HG03103 (cell line): ENCODE measurements at regions not wholly inside any gene's neighbourhood (a gene's known extent, or its start where the extent isn't known, plus 50 kb on each side); places are given as distances from the start of the nearest gene placed in this dataset.

Experiments
- ATAC-seq: cut with Tn5 transposase; IDR thresholded peaks from one replicate; pipeline ENCODE4 v1.9.1; 2021; ENCODE audit warnings: low read depth; ENCODE audit not compliant: unreplicated experiment

GRCh38 chr17:14838567-14838966 lies 426.6 kb downstream of the PMP22 start:
- no peak for ATAC-seq

DNA sequence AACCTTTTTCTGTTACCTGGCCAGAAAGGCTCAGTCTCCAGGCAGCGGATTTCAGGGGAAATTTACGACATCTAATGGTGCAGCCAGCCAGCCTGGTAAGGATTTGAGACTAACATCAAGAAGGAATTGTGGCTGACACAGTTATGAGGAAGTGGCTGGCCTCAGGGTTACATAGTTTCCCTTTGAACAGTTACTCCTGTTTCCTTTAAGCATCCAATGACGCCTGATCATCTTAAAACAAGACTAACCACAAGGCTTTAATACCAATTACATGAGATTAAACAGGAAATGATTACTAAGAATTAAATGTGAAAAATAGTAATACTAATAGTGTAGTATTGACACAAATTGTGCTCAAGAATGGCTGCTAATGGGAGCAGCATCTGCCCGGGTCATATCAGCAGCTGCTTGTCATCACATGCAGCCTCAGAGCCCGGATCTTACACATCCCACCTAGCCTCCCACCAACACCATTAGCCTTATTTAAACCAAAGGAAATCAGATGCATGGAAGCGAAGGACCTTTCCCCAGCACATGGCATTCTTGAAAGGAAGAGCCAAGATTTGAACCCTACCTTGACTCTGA lies 431.8 kb downstream of the PMP22 start:
- no peak for ATAC-seq

DNA sequence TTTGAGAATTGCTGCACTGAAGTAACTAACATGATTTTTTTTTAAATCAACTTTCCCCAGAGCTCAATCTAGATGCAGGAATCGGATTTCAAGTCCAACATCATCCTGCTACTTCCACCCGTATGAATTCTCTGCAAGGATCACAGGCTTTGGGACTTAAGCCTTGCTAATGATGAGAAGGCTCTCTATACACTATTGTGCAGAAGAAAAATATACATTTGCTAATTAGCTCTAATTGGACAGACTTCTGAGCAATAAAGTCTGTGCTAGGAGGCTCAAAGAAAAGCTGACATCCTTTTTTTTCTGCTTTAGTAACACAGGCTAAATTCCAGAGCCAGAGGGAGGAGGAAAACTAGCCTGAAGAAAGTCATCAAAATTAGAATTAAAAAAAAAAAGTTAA lies 433.6 kb downstream of the PMP22 start:
- ATAC-seq: no peak

- no peak for ATAC-seq
These were observed 437.7 kb downstream of the PMP22 start for GRCh38 chr17:14827396-14827919.

DNA sequence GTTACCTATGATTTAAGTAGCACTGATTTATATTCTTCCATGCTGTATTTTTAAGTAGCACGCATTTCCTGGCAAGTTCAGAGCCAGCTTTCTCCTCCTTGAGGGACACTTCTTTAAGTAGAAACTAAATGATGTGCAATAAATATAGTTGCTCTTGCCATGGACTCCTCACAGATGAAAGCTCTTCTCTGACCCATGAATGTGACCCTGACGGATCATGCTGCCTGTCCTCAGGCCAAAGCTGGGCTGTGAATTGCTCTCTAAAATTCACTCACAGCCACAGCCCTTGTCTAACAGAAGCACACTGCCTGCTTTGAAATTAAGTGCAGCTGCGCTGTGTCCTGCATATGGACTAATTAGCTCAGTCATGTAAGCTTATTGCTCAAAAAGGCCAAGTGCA lies 438.8 kb downstream of the PMP22 start:
- no peak for ATAC-seq

DNA sequence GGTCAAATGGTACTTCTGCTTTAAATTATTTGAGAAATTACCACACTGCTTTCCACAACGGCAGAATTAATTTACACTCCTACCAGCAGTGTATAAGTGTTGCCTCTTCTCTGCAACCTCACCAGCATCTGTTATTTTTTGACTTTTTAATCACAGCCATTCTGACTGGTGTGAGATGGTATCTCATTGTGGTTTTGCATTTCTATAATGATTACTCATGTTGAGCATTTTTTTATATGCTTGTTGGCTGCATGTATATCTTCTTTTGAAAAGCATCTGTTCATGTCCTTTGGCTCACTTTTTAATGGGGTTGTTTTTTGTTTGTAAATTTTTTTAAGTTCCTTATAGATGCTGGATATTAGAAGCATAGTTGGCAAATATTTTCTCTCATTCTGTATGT lies 446.7 kb downstream of the PMP22 start:
- no peak for ATAC-seq

- no peak for ATAC-seq
These were observed 450.0 kb downstream of the PMP22 start for GRCh38 chr17:14815079-14815478.

DNA sequence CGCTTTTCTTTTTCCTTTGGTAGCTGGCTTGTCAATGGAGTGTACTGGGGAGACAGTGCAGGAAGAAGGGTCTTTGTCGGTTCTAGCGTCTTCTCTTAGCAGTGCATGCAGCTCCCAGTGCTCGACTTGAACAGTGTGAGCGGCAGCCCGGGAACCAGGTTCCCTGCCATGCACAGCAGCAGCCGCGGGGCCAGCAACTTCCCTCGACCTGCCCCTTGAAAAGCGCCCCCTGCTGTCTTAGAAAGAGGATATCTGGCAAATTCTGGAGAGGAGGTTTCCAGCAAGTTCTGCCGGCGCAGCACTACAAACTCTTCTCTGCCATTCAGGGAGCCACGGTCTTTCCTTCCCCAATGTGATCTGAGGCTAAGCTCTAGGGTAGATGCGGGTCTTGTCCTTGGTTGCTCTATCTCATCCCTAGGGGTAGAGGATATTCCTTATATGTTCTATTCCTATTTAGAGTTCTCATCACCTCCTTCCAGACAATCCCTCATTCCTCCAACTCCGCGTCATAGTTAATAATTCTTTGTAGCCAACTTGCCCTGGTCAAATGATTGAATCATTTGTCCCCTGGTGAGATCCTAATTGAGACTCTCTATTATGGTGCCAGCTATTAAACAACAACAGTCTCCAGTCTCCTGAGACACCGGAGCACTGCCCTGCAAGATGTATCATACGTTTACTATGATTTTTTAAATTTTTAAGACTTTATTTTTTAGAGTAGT lies 451.3 kb downstream of the PMP22 start:
- no peak for ATAC-seq

DNA sequence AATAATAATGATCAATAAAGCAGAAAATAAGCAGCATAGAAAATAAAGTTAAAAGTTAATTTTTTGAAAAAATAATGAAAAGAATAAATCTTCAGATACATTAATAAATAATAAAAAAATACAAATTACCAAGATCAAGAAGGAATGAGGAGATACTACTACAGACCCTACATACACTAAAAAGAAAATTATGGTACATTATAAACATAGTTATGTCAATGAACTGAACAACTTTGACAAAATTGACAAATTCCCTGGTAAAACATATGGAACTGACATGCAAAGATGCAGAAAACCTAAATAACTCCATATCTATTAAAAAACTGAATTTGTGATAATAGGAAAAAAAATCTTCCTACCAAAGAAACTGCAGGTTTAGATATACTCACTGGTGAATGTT lies 456.7 kb downstream of the PMP22 start:
- no peak for ATAC-seq

GRCh38 chr17:14805348-14805747 lies 459.8 kb downstream of the PMP22 start:
- ATAC-seq: no peak

DNA sequence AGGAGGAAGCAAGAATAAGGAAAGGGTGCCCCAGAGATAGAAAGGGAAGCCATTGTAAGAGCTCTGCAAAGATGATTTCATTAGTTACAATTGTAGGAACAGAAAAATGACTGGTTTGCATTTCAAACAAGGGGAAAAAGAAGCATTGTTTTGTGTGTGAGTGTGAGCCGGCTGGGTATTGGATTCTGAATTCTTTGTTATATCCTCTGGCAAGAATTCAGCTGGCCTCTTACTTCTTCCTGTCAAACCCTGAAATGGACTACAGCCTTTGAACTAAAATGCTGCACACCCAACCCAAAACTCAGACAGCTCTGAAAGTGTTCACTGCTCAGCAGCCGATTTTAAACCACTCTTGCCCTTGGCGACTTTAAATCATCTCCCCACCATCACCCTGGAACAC lies 461.3 kb downstream of the PMP22 start:
- no peak for ATAC-seq

DNA sequence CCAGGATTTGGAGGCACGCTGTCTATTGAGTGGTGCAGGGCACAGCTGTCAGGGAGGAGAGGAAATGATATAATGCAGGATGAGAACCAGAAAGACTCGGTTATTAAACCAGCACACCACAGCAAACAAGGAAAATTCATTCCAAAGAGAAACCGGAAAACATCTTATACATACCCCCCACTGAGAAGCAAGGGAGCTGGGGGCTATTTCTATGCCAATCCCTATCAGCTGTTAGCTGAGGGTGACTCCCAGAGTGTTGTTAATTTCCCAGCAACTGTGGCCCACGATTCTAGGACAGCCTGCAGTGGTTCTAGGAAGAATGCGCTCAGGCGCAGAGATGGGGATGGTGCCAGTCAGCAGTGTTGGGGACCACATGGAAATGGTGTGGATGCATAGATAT lies 467.3 kb downstream of the PMP22 start:
- no peak for ATAC-seq

- no peak for ATAC-seq
These were observed 468.1 kb downstream of the PMP22 start for GRCh38 chr17:14797021-14797420.

GRCh38 chr17:14794961-14795360 lies 470.2 kb downstream of the PMP22 start:
- ATAC-seq: no peak

GRCh38 chr17:14793237-14793636 lies 471.9 kb downstream of the PMP22 start:
- ATAC-seq: no peak

DNA sequence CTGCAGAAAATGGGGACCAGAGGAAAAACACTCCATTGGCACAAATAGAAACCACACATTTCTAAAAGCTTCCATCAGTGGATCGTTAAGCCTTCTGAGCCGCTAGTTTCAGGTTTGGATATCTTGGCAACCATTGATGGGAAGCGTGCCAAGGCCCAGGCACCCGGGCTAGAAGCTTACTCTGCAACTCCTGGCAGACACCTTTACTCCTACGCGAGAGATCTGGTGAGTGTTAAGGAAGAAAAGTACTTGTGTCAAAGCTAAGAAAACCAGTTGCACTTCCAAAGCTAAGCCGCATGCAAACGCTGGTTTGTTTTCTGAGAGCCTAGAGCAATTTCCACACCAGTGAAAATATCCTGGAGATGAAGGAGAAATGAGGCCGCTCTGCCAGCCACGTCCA lies 472.4 kb downstream of the PMP22 start:
- ATAC-seq: no peak

GRCh38 chr17:14791221-14791620 lies 473.9 kb downstream of the PMP22 start:
- no peak for ATAC-seq

DNA sequence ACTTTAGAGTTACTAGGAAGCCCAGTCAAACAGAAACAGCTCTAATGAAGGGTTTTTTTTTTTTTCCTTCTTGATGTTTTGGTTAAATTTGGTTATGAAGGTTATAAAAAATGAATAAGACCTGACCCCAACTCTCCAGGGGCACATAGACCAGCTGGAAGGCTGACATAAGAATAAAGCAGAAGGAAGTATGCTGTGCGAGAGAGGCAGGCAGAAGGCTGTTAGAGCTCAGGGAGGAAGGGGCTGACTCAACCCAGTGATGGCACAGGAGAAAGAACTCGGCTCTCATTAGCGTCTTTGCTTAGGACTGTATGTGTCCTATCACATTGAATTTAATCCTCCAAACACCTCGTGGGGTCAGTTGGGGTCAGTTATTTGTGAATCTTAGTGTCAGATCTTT lies 474.6 kb downstream of the PMP22 start:
- no peak for ATAC-seq

DNA sequence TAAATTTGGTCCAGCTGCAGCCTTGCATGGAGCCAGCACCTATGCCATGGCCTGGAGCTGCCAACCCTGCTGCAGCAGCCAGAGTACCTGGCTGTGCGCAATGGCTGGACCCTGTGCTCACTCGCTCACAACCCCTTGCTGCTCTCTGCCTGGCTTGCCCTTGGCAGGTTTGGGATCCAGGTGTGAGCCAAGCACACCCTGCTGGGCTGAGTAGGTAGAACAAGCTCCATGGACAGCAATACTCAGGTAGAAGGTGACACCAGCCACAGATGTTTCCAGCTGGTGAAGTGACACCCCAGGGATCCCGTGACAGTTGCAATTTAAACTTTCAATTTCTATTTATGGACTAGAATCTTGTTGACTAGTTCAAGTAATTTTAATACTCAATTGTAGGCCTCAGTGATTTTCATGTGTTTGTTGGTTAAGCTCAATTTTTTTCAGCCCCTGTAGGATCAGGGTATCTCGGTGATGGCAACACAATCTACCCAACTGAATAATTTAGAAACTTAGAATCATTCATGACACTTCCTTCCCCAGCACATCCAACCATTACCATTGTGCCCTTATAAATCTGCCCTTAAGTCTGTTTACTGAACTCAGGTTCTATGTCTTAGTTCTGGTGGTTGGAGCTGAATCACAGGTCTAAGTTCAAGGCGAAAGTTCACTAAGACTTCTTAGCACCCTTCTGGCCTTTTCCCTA lies 480.0 kb downstream of the PMP22 start:
- peak; percentile 79 for ATAC-seq

DNA sequence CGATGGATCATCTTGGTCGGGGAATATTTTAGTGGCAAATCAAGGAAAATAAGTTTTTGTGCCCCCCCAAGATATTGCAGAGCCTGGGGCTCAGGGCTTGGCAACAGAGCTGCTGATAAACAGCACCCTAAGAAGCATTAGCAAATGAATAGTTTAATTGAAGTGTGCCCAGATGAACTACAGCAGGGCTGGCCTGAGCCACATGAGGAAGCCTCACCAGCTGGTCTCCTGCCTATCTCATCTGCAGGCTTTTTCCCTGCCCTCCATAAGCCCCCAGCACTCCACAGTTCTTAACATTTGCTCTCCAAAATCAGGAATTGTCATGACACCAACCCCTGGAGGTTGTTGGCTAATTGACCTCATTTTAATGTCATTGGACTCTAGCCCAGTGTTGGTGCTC lies 480.2 kb downstream of the HS3ST3B1 start:
- no peak for ATAC-seq

DNA sequence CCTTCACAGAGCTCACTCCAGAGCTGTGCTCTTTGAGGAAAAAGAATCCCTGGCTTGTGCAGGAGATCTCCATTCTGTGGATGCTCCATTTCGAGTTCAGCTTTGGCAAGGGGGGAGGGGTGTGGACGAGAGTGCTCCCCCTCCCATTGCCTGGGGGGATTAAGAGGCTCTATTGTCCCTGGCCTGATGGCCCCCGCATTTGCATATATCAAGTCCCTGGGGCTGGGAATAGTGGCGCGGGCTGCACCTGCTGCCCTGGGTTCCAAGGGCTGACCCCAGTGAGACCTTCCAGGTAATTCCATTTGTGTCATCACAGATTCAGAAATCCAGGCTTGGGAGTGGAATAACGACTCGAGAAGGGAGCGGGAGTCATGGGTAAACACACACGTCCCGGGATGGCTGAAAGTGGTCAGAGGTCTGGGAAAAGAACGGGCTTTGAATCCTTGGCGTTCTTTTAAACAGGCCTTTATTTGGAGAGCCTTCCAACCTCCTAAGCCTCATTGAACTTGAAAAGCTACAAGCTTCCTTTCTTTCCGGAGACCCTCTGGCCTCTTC lies 479.3 kb downstream of the HS3ST3B1 start:
- ATAC-seq: no peak
